Rectal smooth muscle tissue (tissue), 1 donor: ENCODE measurements at regions not wholly inside any gene's neighbourhood (a gene's known extent, or its start where the extent isn't known, plus 50 kb on each side); places are given as distances from the start of the nearest gene placed in this dataset.
"Not testable (repeated sequence)": the region's sequence is repeated elsewhere in the genome, so short reads cannot be mapped to it uniquely, and the experiment has no call there.

ENCODE experiments used
- H3K27ac ChIP-seq: one replicate; pipeline ENCODE4 v1.7.0; 2013; ENCODE audit warnings: low read depth, low read length, inconsistent platforms
- H3K27me3 ChIP-seq: one replicate; pipeline ENCODE4 v1.7.0; 2013; ENCODE audit warnings: low read length; ENCODE audit not compliant: control insufficient read depth, insufficient read depth
- H3K36me3 ChIP-seq: one replicate; pipeline ENCODE4 v1.7.0; 2013; ENCODE audit warnings: low read length; ENCODE audit not compliant: control insufficient read depth, insufficient read depth
- H3K4me1 ChIP-seq: one replicate; pipeline ENCODE4 v1.7.0; 2013; ENCODE audit warnings: low read length; ENCODE audit not compliant: control insufficient read depth, insufficient read depth
- H3K4me3 ChIP-seq: one replicate; pipeline ENCODE4 v1.7.0; 2013; ENCODE audit warnings: low read length
- H3K9ac ChIP-seq: one replicate; pipeline ENCODE4 v1.7.0; 2013; ENCODE audit warnings: low read length

GRCh38 chr16:22631264-22631663 lies 120.6 kb downstream of the NPIPB5 start:
- Histone ChIP-seq H3K36me3 (no peaks in the 10 kb centered on the region), H3K4me1 (no peaks in the 10 kb centered on the region), H3K27ac (no peak overlapping the region), H3K9ac (no peak overlapping the region), H3K4me3 (no peak overlapping the region), H3K27me3 (peaks cover 3% of the 10 kb centered on the region)

GRCh38 chr16:22632606-22633005 lies 121.9 kb downstream of the NPIPB5 start:
- peaks cover 3% of the 10 kb centered on the region for H3K27me3 ChIP-seq
- H3K4me3 ChIP-seq = no peak overlapping the region
- H3K36me3 ChIP-seq = no peaks in the 10 kb centered on the region
- H3K9ac ChIP-seq = no peak overlapping the region
- H3K4me1 ChIP-seq = no peaks in the 10 kb centered on the region
- no peak overlapping the region for H3K27ac ChIP-seq

- H3K36me3 ChIP-seq = no peaks in the 10 kb centered on the region
- H3K4me3 ChIP-seq = no peak overlapping the region
- no peaks in the 10 kb centered on the region for H3K4me1 ChIP-seq
- H3K9ac ChIP-seq = no peak overlapping the region
- peaks cover 3% of the 10 kb centered on the region for H3K27me3 ChIP-seq
- no peak overlapping the region for H3K27ac ChIP-seq
Observed at GRCh38 chr16:22633280-22633679, 122.6 kb downstream of the NPIPB5 start.

GRCh38 chr16:22633799-22634198 lies 123.1 kb downstream of the NPIPB5 start:
- peaks cover 3% of the 10 kb centered on the region for H3K27me3 ChIP-seq
- H3K4me1 ChIP-seq = no peaks in the 10 kb centered on the region
- H3K36me3 ChIP-seq = no peaks in the 10 kb centered on the region
- H3K27ac ChIP-seq = no peak overlapping the region
- no peak overlapping the region for H3K4me3 ChIP-seq
- no peak overlapping the region for H3K9ac ChIP-seq

GRCh38 chr16:22634954-22635353 lies 124.3 kb downstream of the NPIPB5 start:
- H3K4me1 ChIP-seq = no peaks in the 10 kb centered on the region
- H3K36me3 ChIP-seq = no peaks in the 10 kb centered on the region
- no peak overlapping the region for H3K9ac ChIP-seq
- H3K27me3 ChIP-seq = peaks cover 3% of the 10 kb centered on the region
- no peak overlapping the region for H3K4me3 ChIP-seq
- H3K27ac ChIP-seq = no peak overlapping the region

GRCh38 chr16:22635357-22635761 lies 124.7 kb downstream of the NPIPB5 start:
- no peaks in the 10 kb centered on the region for H3K4me1 ChIP-seq
- no peak overlapping the region for H3K27ac ChIP-seq
- peaks cover 3% of the 10 kb centered on the region for H3K27me3 ChIP-seq
- no peak overlapping the region for H3K9ac ChIP-seq
- no peaks in the 10 kb centered on the region for H3K36me3 ChIP-seq
- no peak overlapping the region for H3K4me3 ChIP-seq

- Histone ChIP-seq H3K27me3 (peaks cover 3% of the 10 kb centered on the region), H3K9ac (no peak overlapping the region), H3K27ac (no peak overlapping the region), H3K36me3 (no peaks in the 10 kb centered on the region), H3K4me1 (no peaks in the 10 kb centered on the region), H3K4me3 (no peak overlapping the region)
Observed at GRCh38 chr16:22635801-22636200, 125.1 kb downstream of the NPIPB5 start.

- Histone ChIP-seq H3K9ac (no peak overlapping the region), H3K27ac (no peak overlapping the region), H3K4me3 (no peak overlapping the region), H3K36me3 (no peaks in the 10 kb centered on the region), H3K4me1 (no peaks in the 10 kb centered on the region), H3K27me3 (peaks cover 3% of the 10 kb centered on the region)
Observed at GRCh38 chr16:22638393-22639206, 127.9 kb downstream of the NPIPB5 start.

GRCh38 chr16:22641131-22641628 lies 130.5 kb downstream of the NPIPB5 start:
- H3K4me3 ChIP-seq = no peak overlapping the region
- no peaks in the 10 kb centered on the region for H3K4me1 ChIP-seq
- no peaks in the 10 kb centered on the region for H3K36me3 ChIP-seq
- no peak overlapping the region for H3K9ac ChIP-seq
- H3K27ac ChIP-seq = no peak overlapping the region
- H3K27me3 ChIP-seq = no peaks in the 10 kb centered on the region

GRCh38 chr16:22642416-22643088 lies 131.9 kb downstream of the NPIPB5 start:
- H3K4me3 ChIP-seq = no peak overlapping the region
- no peaks in the 10 kb centered on the region for H3K36me3 ChIP-seq
- H3K27me3 ChIP-seq = no peaks in the 10 kb centered on the region
- no peak overlapping the region for H3K27ac ChIP-seq
- H3K4me1 ChIP-seq = no peaks in the 10 kb centered on the region
- no peak overlapping the region for H3K9ac ChIP-seq

- not testable (repeated sequence) for H3K27me3 ChIP-seq, H3K36me3 ChIP-seq, H3K4me1 ChIP-seq, H3K4me3 ChIP-seq, H3K27ac ChIP-seq, H3K9ac ChIP-seq
Observed at GRCh38 chr16:22643203-22643602, 132.5 kb downstream of the NPIPB5 start.

- no peaks in the 10 kb centered on the region for H3K4me1 ChIP-seq
Observed at GRCh38 chr16:22643886-22644285, 133.2 kb downstream of the NPIPB5 start.

More at GRCh38 chr16:22643886-22644285, 133.2 kb downstream of the NPIPB5 start:
- Histone ChIP-seq H3K9ac (no peak overlapping the region), H3K4me3 (no peak overlapping the region), H3K27me3 (no peaks in the 10 kb centered on the region), H3K36me3 (no peaks in the 10 kb centered on the region), H3K27ac (no peak overlapping the region)
